ENCODE measurements at regions not wholly inside any gene's neighbourhood (a gene's known extent, or its start where the extent isn't known, plus 50 kb on each side); places are given as distances from the start of the nearest gene placed in this dataset.

- Mint-ChIP-seq H3K27me3 (ENCODE audit: low read depth) (peaks cover 11% of the 10 kb centered on the region), H3K4me3 (no peak overlapping the region), H3K27ac (no peak overlapping the region), H3K9me3 (peaks cover 0 to 4% of the 10 kb centered on the region in 2 experiments; a peak in 3 of 5 replicates), H3K4me1 (no peaks in the 10 kb centered on the region), H3K36me3 (ENCODE audit: insufficient read depth in 1 of 3, low read depth in 3 of 3) (peaks cover 0 to 3% (median 0%) of the 10 kb centered on the region in 3 experiments; a peak in 2 of 7 replicates)
- H4K91ac ChIP-seq (ENCODE audit: insufficient read length, low read depth, low read length) = no peak overlapping the region
- no peak overlapping the region for H2BK15ac ChIP-seq (ENCODE audit: low read depth, low read length)
- no peak overlapping the region for H2BK5ac ChIP-seq (ENCODE audit: insufficient read length, low read length)
- H2AK5ac ChIP-seq (ENCODE audit: insufficient read length, low read length) = no peak overlapping the region
- no peak overlapping the region for H2BK20ac ChIP-seq (ENCODE audit: low read depth, low read length, poor library complexity, severe bottlenecking)
- no peaks in the 10 kb centered on the region for H4K20me1 ChIP-seq (ENCODE audit: control insufficient read depth, insufficient read depth, insufficient read length)
- H3K56ac ChIP-seq (ENCODE audit: insufficient read length, low read depth, low read length) = no peak overlapping the region
- no peak overlapping the region for H4K5ac ChIP-seq (ENCODE audit: insufficient read length, low read depth, low read length)
- no peak overlapping the region for H4K8ac ChIP-seq (replicated peaks; ENCODE audit: insufficient read length, low read depth, low read length)
- no peak overlapping the region for H3K14ac ChIP-seq (ENCODE audit: insufficient read depth, low read length)
- no peak overlapping the region for H2BK120ac ChIP-seq (ENCODE audit: low read depth, low read length, poor library complexity, severe bottlenecking)
- no peak overlapping the region for H3K4me2 ChIP-seq (ENCODE audit: insufficient read depth, insufficient read length, low read length)
- no peaks in the 10 kb centered on the region for H3K23me2 ChIP-seq (ENCODE audit: insufficient read length, low read depth, low read length, poor library complexity, severe bottlenecking)
- no peaks in the 10 kb centered on the region for H3K79me1 ChIP-seq (ENCODE audit: insufficient read depth, low read depth, low read length, poor library complexity, severe bottlenecking)
- no peak overlapping the region for H3K4ac ChIP-seq (ENCODE audit: low read depth, low read length)
- H2BK12ac ChIP-seq (ENCODE audit: insufficient read length, low read depth, low read length) = no peak overlapping the region
- no peak overlapping the region for H3K18ac ChIP-seq (ENCODE audit: insufficient read length, low read depth, low read length)
- no peaks in the 10 kb centered on the region for H3K9me3 ChIP-seq (ENCODE audit: control insufficient read depth, low read depth, low read length)
- no peak for DNase-seq
- no peaks in the 10 kb centered on the region for H3K4me1 ChIP-seq (ENCODE audit: insufficient read depth, low read length)
- H2AFZ ChIP-seq (ENCODE audit: low read length) = no peak overlapping the region
- TF ChIP-seq CTCF (conservative IDR thresholded peaks at IDR 0.05) = no peak
- H3K23ac ChIP-seq (ENCODE audit: insufficient read length, low read depth, low read length) = no peak overlapping the region
- no peaks in the 10 kb centered on the region for H3K79me2 ChIP-seq (ENCODE audit: insufficient read depth, low read length)
- WGBS (ENCODE audit: extremely low coverage, insufficient read length, low lambda C conversion rate) = no CpG with 5 or more reads among the region's 11 CpGs
- no peak overlapping the region for H3K27ac ChIP-seq (ENCODE audit: insufficient read length, low read depth, low read length)
- no peak overlapping the region for H3T11ph ChIP-seq (ENCODE audit: low read length)
- H3K9ac ChIP-seq (ENCODE audit: extremely low read depth, insufficient read length, low read length) = no peak overlapping the region
- no peaks in the 10 kb centered on the region for H3K27me3 ChIP-seq (ENCODE audit: insufficient read depth, low read length)
Observed at GRCh38 chr6:14202947-14203346, 85.4 kb downstream of the CD83 start.
